ENCODE measurements at regions not wholly inside any gene's neighbourhood (a gene's known extent, or its start where the extent isn't known, plus 50 kb on each side); places are given as distances from the start of the nearest gene placed in this dataset.

- Histone ChIP-seq H3K4me2 (ENCODE audit: low read length) (no peak overlapping the region), H3K27ac (ENCODE audit: low read depth, low read length) (no peak overlapping the region), H3K27me3 (ENCODE audit: control insufficient read depth, low read length) (no peaks in the 10 kb centered on the region), H3K4me3 (ENCODE audit: low read length) (no peak overlapping the region), H3K9me3 (ENCODE audit: control insufficient read depth, insufficient read depth, low read length) (no peaks in the 10 kb centered on the region), H3F3A (ENCODE audit: control insufficient read depth, insufficient read depth) (no peaks in the 10 kb centered on the region), H3K79me2 (ENCODE audit: control insufficient read depth, low read length) (no peaks in the 10 kb centered on the region), H3K36me3 (ENCODE audit: control insufficient read depth, low read length) (no peaks in the 10 kb centered on the region), H4K20me1 (ENCODE audit: control insufficient read depth, insufficient read depth, low read depth, low read length) (no peaks in the 10 kb centered on the region), H3K9me2 (replicated peaks; ENCODE audit: control insufficient read depth, low read length) (no peaks in the 10 kb centered on the region), H3K4me1 (ENCODE audit: control insufficient read depth, low read length) (no peaks in the 10 kb centered on the region)
- TF ChIP-seq CTCF (IDR thresholded peaks at IDR 0.05; ENCODE audit: low read depth, low read length, poor library complexity, severe bottlenecking) = no peak
- TF ChIP-seq EZH2phosphoT487 (IDR thresholded peaks at IDR 0.05; ENCODE audit: borderline replicate concordance, low read length) = no peak
Observed at GRCh38 chr5:117568126-117568525, 993.5 kb upstream of the SEMA6A start.

GRCh38 chr5:117562647-117563046 lies 988.0 kb upstream of the SEMA6A start:
- no peak overlapping the region for H3K4me2 ChIP-seq (ENCODE audit: low read length)

GRCh38 chr5:117561531-117561930 lies 986.9 kb upstream of the SEMA6A start:
- no peaks in the 10 kb centered on the region for H3K79me2 ChIP-seq (ENCODE audit: control insufficient read depth, low read length)
- no peaks in the 10 kb centered on the region for H3K9me2 ChIP-seq (replicated peaks; ENCODE audit: control insufficient read depth, low read length)
- no peaks in the 10 kb centered on the region for H3F3A ChIP-seq (ENCODE audit: control insufficient read depth, insufficient read depth)
- no peak overlapping the region for H3K4me3 ChIP-seq (ENCODE audit: low read length)
- no peaks in the 10 kb centered on the region for H3K36me3 ChIP-seq (ENCODE audit: control insufficient read depth, low read length)
- H4K20me1 ChIP-seq (ENCODE audit: control insufficient read depth, insufficient read depth, low read depth, low read length) = no peaks in the 10 kb centered on the region
- no peaks in the 10 kb centered on the region for H3K27me3 ChIP-seq (ENCODE audit: control insufficient read depth, low read length)
- no peak overlapping the region for H3K27ac ChIP-seq (ENCODE audit: low read depth, low read length)
- no peaks in the 10 kb centered on the region for H3K4me1 ChIP-seq (ENCODE audit: control insufficient read depth, low read length)
- TF ChIP-seq EZH2phosphoT487 (IDR thresholded peaks at IDR 0.05; ENCODE audit: borderline replicate concordance, low read length) (no peak), CTCF (IDR thresholded peaks at IDR 0.05; ENCODE audit: low read depth, low read length, poor library complexity, severe bottlenecking) (no peak)
- H3K9me3 ChIP-seq (ENCODE audit: control insufficient read depth, insufficient read depth, low read length) = no peaks in the 10 kb centered on the region
- H3K4me2 ChIP-seq (ENCODE audit: low read length) = no peak overlapping the region

More at GRCh38 chr5:117562647-117563046, 988.0 kb upstream of the SEMA6A start:
- H3K27me3 ChIP-seq (ENCODE audit: control insufficient read depth, low read length) = no peaks in the 10 kb centered on the region
- no peaks in the 10 kb centered on the region for H4K20me1 ChIP-seq (ENCODE audit: control insufficient read depth, insufficient read depth, low read depth, low read length)
- H3K9me3 ChIP-seq (ENCODE audit: control insufficient read depth, insufficient read depth, low read length) = no peaks in the 10 kb centered on the region
- H3K9me2 ChIP-seq (replicated peaks; ENCODE audit: control insufficient read depth, low read length) = no peaks in the 10 kb centered on the region
- no peaks in the 10 kb centered on the region for H3K4me1 ChIP-seq (ENCODE audit: control insufficient read depth, low read length)
- H3K79me2 ChIP-seq (ENCODE audit: control insufficient read depth, low read length) = no peaks in the 10 kb centered on the region
- H3F3A ChIP-seq (ENCODE audit: control insufficient read depth, insufficient read depth) = no peaks in the 10 kb centered on the region
- H3K4me3 ChIP-seq (ENCODE audit: low read length) = no peak overlapping the region
- no peak for TF ChIP-seq EZH2phosphoT487 (IDR thresholded peaks at IDR 0.05; ENCODE audit: borderline replicate concordance, low read length)
- no peak for TF ChIP-seq CTCF (IDR thresholded peaks at IDR 0.05; ENCODE audit: low read depth, low read length, poor library complexity, severe bottlenecking)
- no peak overlapping the region for H3K27ac ChIP-seq (ENCODE audit: low read depth, low read length)
- H3K36me3 ChIP-seq (ENCODE audit: control insufficient read depth, low read length) = no peaks in the 10 kb centered on the region
